GM12878 (cell line): ENCODE measurements at regions not wholly inside any gene's neighbourhood (a gene's known extent, or its start where the extent isn't known, plus 50 kb on each side); places are given as distances from the start of the nearest gene placed in this dataset.

Experiments used
- ATAC-seq: fragments of 200-7000 bp; cut with Tn5 transposase; 3 replicates; pipeline ENCODE4 v1.9.1; 2020; ENCODE audit warnings: mild to moderate bottlenecking, moderate library complexity
- BruUV-seq: library from RNA; stranded (reverse); fragments of 400-500 nt; replicated peaks from 2 replicates; lab custom pipeline; 2021; lab: Mats Ljungman, UMichigan
- CTCF ChIA-PET: fragments of 300-600 bp; sonication (Branson Sonifier 250); formaldehyde crosslinking; extraction: SDS; loops from one replicate; lab custom pipeline; 2021; ENCODE audit warnings: inconsistent platforms; lab: Yijun Ruan, JAX
- POLR2A ChIA-PET: fragments of 350-600 bp; formaldehyde crosslinking; extraction: SDS; loops from one replicate; lab custom pipeline; 2021; ENCODE audit warnings: inconsistent platforms; lab: Charles Lee
- RAD21 ChIA-PET: fragments of 300-600 bp; sonication (Branson Sonifier 250); formaldehyde crosslinking; loops from one replicate; lab custom pipeline; 2023; ENCODE audit warnings: antibody characterized with exemption; ENCODE audit not compliant: unreplicated experiment; lab: Charles Lee
- SMC1A ChIA-PET: fragments of 300-600 bp; sonication (Branson Sonifier 250); formaldehyde crosslinking; loops from one replicate; lab custom pipeline; 2023; ENCODE audit not compliant: unreplicated experiment, uncharacterized antibody; lab: Charles Lee
- DNase-seq: peaks from one replicate; pipeline ENCODE4 v3.0.0-alpha.2; 2011; ENCODE audit warnings: low read depth, low spot score
- FAIRE-seq: peaks from 3 replicates; lab custom pipeline; 2011; peaks lifted over from hg19 to GRCh38; lab: Jason Lieb, UNC
- H2AFZ ChIP-seq: 2 replicates; pipeline ENCODE4 v1.6.0; 2011; ENCODE audit warnings: low read depth, low read length, control low read depth; ENCODE audit not compliant: control insufficient read depth
- H3K27ac ChIP-seq: 2 replicates; pipeline ENCODE4 v1.5.1; 2011; ENCODE audit warnings: control low read depth; ENCODE audit not compliant: control insufficient read depth, insufficient read depth
- H3K27me3 ChIP-seq, 2 experiments: replicated peaks in 1 of 2; 2 replicates each; pipeline versions ENCODE4 v1.6.0 to v1.6.1; 2011; ENCODE audit warnings: low read length in 1 of 2; ENCODE audit not compliant: control insufficient read depth in 2 of 2, insufficient read depth in 2 of 2
- H3K36me3 ChIP-seq, 2 experiments: 2 replicates each; pipeline ENCODE4 v1.5.1; 2011; ENCODE audit warnings: low read length in 1 of 2; ENCODE audit not compliant: control insufficient read depth in 2 of 2, insufficient read depth in 2 of 2
- H3K4me1 ChIP-seq: 2 replicates; pipeline ENCODE4 v1.6.1; 2011; ENCODE audit warnings: mild to moderate bottlenecking, low read length, moderate library complexity, mixed read lengths; ENCODE audit not compliant: control insufficient read depth, insufficient read depth
- H3K4me2 ChIP-seq: 2 replicates; pipeline ENCODE4 v1.6.0; 2011; ENCODE audit warnings: control low read depth; ENCODE audit not compliant: control insufficient read depth, insufficient read depth
- H3K4me3 ChIP-seq: fragments of 200-600 bp; sonication (generic); 2 replicates; pipeline ENCODE4 v1.5.1; 2016
- H3K79me2 ChIP-seq: 2 replicates; pipeline ENCODE4 v1.6.0; 2011; ENCODE audit warnings: low read length; ENCODE audit not compliant: control insufficient read depth, insufficient read depth
- H3K9ac ChIP-seq: 2 replicates; pipeline ENCODE4 v1.8.0; 2011; ENCODE audit warnings: low read length, control low read depth, mixed read lengths; ENCODE audit not compliant: control insufficient read depth, insufficient read depth
- H3K9me3 ChIP-seq: replicated peaks from 3 replicates; pipeline ENCODE4 v1.5.1; 2011; ENCODE audit warnings: mild to moderate bottlenecking, low read length; ENCODE audit not compliant: control insufficient read depth, insufficient read depth
- H4K20me1 ChIP-seq: 2 replicates; pipeline ENCODE4 v1.6.0; 2011; ENCODE audit not compliant: control insufficient read depth, insufficient read depth
- ASH2L ChIP-seq: fragments of 300-600, 200-600 bp; sonication (generic); IDR thresholded peaks from 2 replicates; pipeline ENCODE4 v1.6.1; 2017; ENCODE audit warnings: low read depth, mild to moderate bottlenecking, borderline replicate concordance
- BMI1 ChIP-seq: fragments of 450-650 bp; IDR thresholded peaks from 2 replicates; pipeline ENCODE4 v1.6.1; 2016; ENCODE audit warnings: mild to moderate bottlenecking, moderate library complexity, borderline replicate concordance
- EED ChIP-seq: sonication (generic); IDR thresholded peaks from 2 replicates; pipeline ENCODE4 v1.6.1; 2016; ENCODE audit warnings: antibody characterized with exemption, low read depth
- EZH2 ChIP-seq: IDR thresholded peaks from 2 replicates; pipeline ENCODE4 v1.6.1; 2012; ENCODE audit warnings: low read depth, mild to moderate bottlenecking, control low read depth, inconsistent platforms, low read length, borderline replicate concordance; ENCODE audit not compliant: control insufficient read depth
- IRF3 ChIP-seq: fragments of 450-650 bp; IDR thresholded peaks from 2 replicates; pipeline ENCODE4 v1.6.1; 2014; ENCODE audit warnings: mild to moderate bottlenecking
- MEF2B ChIP-seq: fragments of 450-650 bp; IDR thresholded peaks from 2 replicates; pipeline ENCODE4 v1.6.1; 2018; ENCODE audit warnings: mild to moderate bottlenecking, moderate library complexity; ENCODE audit not compliant: partially characterized antibody, poor library complexity, severe bottlenecking
- NR2F1 ChIP-seq: fragments of 450-650 bp; conservative IDR thresholded peaks from 2 replicates; pipeline ENCODE4 v1.6.1; 2017; ENCODE audit warnings: mild to moderate bottlenecking
- SP1 ChIP-seq: IDR thresholded peaks from one replicate; pipeline ENCODE4 v1.6.1; 2011; ENCODE audit warnings: low read depth, low read length
- SPI1 ChIP-seq: IDR thresholded peaks from 2 replicates; pipeline ENCODE4 v1.6.1; 2011; ENCODE audit warnings: low read depth, mild to moderate bottlenecking, low read length, moderate library complexity, borderline replicate concordance; ENCODE audit not compliant: insufficient read depth
- TCF3 ChIP-seq: IDR thresholded peaks from 2 replicates; pipeline ENCODE4 v1.6.1; 2012; ENCODE audit warnings: low read depth, mild to moderate bottlenecking, low read length, borderline replicate concordance; ENCODE audit not compliant: insufficient read depth
- USF2 ChIP-seq: IDR thresholded peaks from 2 replicates; pipeline ENCODE4 v1.6.1; 2011; ENCODE audit warnings: low read depth, low read length, improper control_type of control experiment, borderline replicate concordance
- YY1 ChIP-seq: IDR thresholded peaks from 2 replicates; pipeline ENCODE4 v1.6.1; 2011; ENCODE audit warnings: low read depth, mild to moderate bottlenecking, low read length
- WGBS: methylation state at CpG from one replicate; pipeline ENCODE4 v1.1.6; 2016; ENCODE audit warnings: low lambda C conversion rate; ENCODE audit not compliant: insufficient replicate concordance, insufficient coverage; ENCODE audit errors: missing lambda C conversion rate; 5-methylcytosine and 5-hydroxymethylcytosine counted together
- in situ Hi-C: fragments of 300-500 bp; cut with MboI; formaldehyde crosslinking; loops from 9 replicates; pipeline ENCODE4 v1.14.3; 2018; ENCODE audit warnings: mixed read lengths
- intact Hi-C: fragments of 100-400 bp; cut with micrococcal nuclease; formaldehyde crosslinking; loops from one replicate; pipeline ENCODE4 v1.14.2; 2022; ENCODE audit not compliant: unreplicated experiment
- TF ChIP-seq, protein P1 (sequence below): fragments of 450-650 bp; IDR thresholded peaks from 2 replicates; pipeline ENCODE4 v1.6.1; 2017; ENCODE audit warnings: low read depth, mild to moderate bottlenecking, moderate library complexity

- TF ChIP-seq BMI1 (no peak), SPI1 (no peak), EED (no peak), TCF3 (no peak)
- TF ChIP-seq, protein P1, sequence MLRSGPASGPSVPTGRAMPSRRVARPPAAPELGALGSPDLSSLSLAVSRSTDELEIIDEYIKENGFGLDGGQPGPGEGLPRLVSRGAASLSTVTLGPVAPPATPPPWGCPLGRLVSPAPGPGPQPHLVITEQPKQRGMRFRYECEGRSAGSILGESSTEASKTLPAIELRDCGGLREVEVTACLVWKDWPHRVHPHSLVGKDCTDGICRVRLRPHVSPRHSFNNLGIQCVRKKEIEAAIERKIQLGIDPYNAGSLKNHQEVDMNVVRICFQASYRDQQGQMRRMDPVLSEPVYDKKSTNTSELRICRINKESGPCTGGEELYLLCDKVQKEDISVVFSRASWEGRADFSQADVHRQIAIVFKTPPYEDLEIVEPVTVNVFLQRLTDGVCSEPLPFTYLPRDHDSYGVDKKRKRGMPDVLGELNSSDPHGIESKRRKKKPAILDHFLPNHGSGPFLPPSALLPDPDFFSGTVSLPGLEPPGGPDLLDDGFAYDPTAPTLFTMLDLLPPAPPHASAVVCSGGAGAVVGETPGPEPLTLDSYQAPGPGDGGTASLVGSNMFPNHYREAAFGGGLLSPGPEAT = no peak
Observed at GRCh38 chr1:168917309-168917708, 188.3 kb upstream of the DPT start (continued).

- intact Hi-C loops = no loop called here
Observed at GRCh38 chr1:168917796-168918195, 188.7 kb upstream of the ATP1B1 start.

More at GRCh38 chr1:168917796-168918195, 188.7 kb upstream of the ATP1B1 start:
- H3K9me3 ChIP-seq = no peaks in the 10 kb centered on the region
- ChIA-PET CTCF (interaction anchor here (1.0 kb wide), 1 partner anchor 315 kb away, joined by 3 read pairs; no protein-coding TSS in a partner anchor), POLR2A (interaction anchor here (1.3 kb wide), 1 partner anchor 47 kb away, joined by 4 read pairs; no protein-coding TSS in a partner anchor), RAD21 (interaction anchor here (1.7 kb wide), 1 partner anchor 11 kb away, joined by 5 read pairs; no protein-coding TSS in a partner anchor), SMC1A (interaction anchor here (1.2 to 1.3 kb wide), 2 partner anchors 37 to 109 kb away, joined by 5 to 7 read pairs; no protein-coding TSS in a partner anchor)
- in situ Hi-C loops = no loop called here
- no peak overlapping the region for H3K4me3 ChIP-seq
- ATAC-seq (no peak), FAIRE-seq (no peak), DNase-seq (no peak)
- 97% methylated on average over 2 of the region's 2 CpGs for WGBS
- no peak overlapping the region for H3K27ac ChIP-seq
- H3K36me3 ChIP-seq = no peaks in the 10 kb centered on the region
- BruUV-seq = no TSS peak
- H3K4me1 ChIP-seq = peaks cover 5% of the 10 kb centered on the region
- H3K9ac ChIP-seq = no peak overlapping the region
- no peak overlapping the region for H2AFZ ChIP-seq
- H4K20me1 ChIP-seq = no peaks in the 10 kb centered on the region
- H3K4me2 ChIP-seq = no peak overlapping the region
- no peaks in the 10 kb centered on the region for H3K27me3 ChIP-seq
- TF ChIP-seq ASH2L (no peak), MEF2B (no peak), SP1 (no peak), IRF3 (no peak), USF2 (no peak), YY1 (no peak), EZH2 (no peak), NR2F1 (no peak)
- H3K79me2 ChIP-seq = no peaks in the 10 kb centered on the region
